OCI-LY3 (cell line): ENCODE measurements at regions not wholly inside any gene's neighbourhood (a gene's known extent, or its start where the extent isn't known, plus 50 kb on each side); places are given as distances from the start of the nearest gene placed in this dataset.

ENCODE experiments used
- H2AFZ ChIP-seq: fragments of 200-600, 300-600 bp; shearing (Covaris generic); 2 replicates; pipeline ENCODE4 v1.6.0; 2014; ENCODE audit warnings: antibody characterized with exemption, low read depth, low read length
- H3K27ac ChIP-seq: fragments of 200-600, 300-600 bp; sonication (generic); 2 replicates; pipeline ENCODE4 v1.5.1; 2014; ENCODE audit warnings: mild to moderate bottlenecking, low read length, moderate library complexity, mixed read lengths
- H3K27me3 ChIP-seq: fragments of 200-600, 300-600 bp; sonication (generic); 2 replicates; pipeline ENCODE4 v1.6.1; 2014; ENCODE audit warnings: low read depth, low read length, mixed read lengths
- H3K36me3 ChIP-seq: fragments of 200-600, 300-600 bp; sonication (generic); replicated peaks from 2 replicates; pipeline ENCODE3; 2014; ENCODE audit warnings: low read depth, low read length, mixed read lengths
- H3K4me1 ChIP-seq: fragments of 300-600, 200-600 bp; sonication (generic); 2 replicates; pipeline ENCODE4 v1.6.1; 2014; ENCODE audit warnings: low read length, mixed read lengths
- H3K4me2 ChIP-seq: fragments of 200-600, 300-600 bp; sonication (generic); 2 replicates; pipeline ENCODE4 v1.6.1; 2014; ENCODE audit warnings: low read length, mixed read lengths
- H3K4me3 ChIP-seq: fragments of 300-600, 200-600 bp; sonication (generic); 2 replicates; pipeline ENCODE4 v1.5.1; 2014; ENCODE audit warnings: antibody characterized with exemption, mild to moderate bottlenecking, low read length, moderate library complexity
- H3K79me2 ChIP-seq: fragments of 300-600, 200-600 bp; shearing (Covaris generic); 2 replicates; pipeline ENCODE4 v1.6.1; 2014; ENCODE audit warnings: mild to moderate bottlenecking, low read length, mixed read lengths
- H3K9ac ChIP-seq: fragments of 300-600, 200-600 bp; shearing (Covaris generic); 2 replicates; pipeline ENCODE4 v1.6.0; 2014; ENCODE audit warnings: mild to moderate bottlenecking, low read length, moderate library complexity
- H3K9me3 ChIP-seq: fragments of 200-600, 300-600 bp; shearing (Covaris generic); 2 replicates; pipeline ENCODE4 v1.6.1; 2014; ENCODE audit warnings: low read length, mixed read lengths; ENCODE audit not compliant: insufficient read depth
- H4K20me1 ChIP-seq: fragments of 200-600, 300-600 bp; sonication (generic); 2 replicates; pipeline ENCODE4 v1.6.1; 2016; ENCODE audit warnings: low read length, mixed read lengths; ENCODE audit not compliant: insufficient read depth
- CTCF ChIP-seq: fragments of 200-600, 300-600 bp; sonication (generic); IDR thresholded peaks from 2 replicates; pipeline ENCODE4 v1.5.1; 2014; ENCODE audit warnings: antibody characterized with exemption, low read length, low read depth
- EZH2phosphoT487 ChIP-seq: fragments of 200-600 bp; shearing (Covaris generic); IDR thresholded peaks from 2 replicates; pipeline ENCODE4 v1.6.1; 2018; ENCODE audit warnings: antibody characterized with exemption, mixed run types, low read depth

- no peak overlapping the region for H2AFZ ChIP-seq
- no peak overlapping the region for H3K4me2 ChIP-seq
- no peaks in the 10 kb centered on the region for H3K4me1 ChIP-seq
- H3K79me2 ChIP-seq = no peaks in the 10 kb centered on the region
- H3K27me3 ChIP-seq = peaks cover 10% of the 10 kb centered on the region; the same call in 1 of the 2 replicates
- H4K20me1 ChIP-seq = no peaks in the 10 kb centered on the region
- no peaks in the 10 kb centered on the region for H3K9me3 ChIP-seq
- H3K27ac ChIP-seq = no peak overlapping the region
- H3K4me3 ChIP-seq = no peak overlapping the region
- TF ChIP-seq CTCF (no peak), EZH2phosphoT487 (no peak)
- H3K9ac ChIP-seq = no peak overlapping the region
- no peaks in the 10 kb centered on the region for H3K36me3 ChIP-seq
Observed at GRCh38 chr3:30082652-30083051, 523.7 kb upstream of the TGFBR2 start.

- Histone ChIP-seq H3K9me3 (no peaks in the 10 kb centered on the region), H3K27me3 (peaks cover 10% of the 10 kb centered on the region; the same call in 1 of the 2 replicates), H3K4me3 (no peak overlapping the region), H3K4me2 (no peak overlapping the region), H3K79me2 (no peaks in the 10 kb centered on the region), H3K4me1 (no peaks in the 10 kb centered on the region), H3K27ac (no peak overlapping the region), H3K9ac (no peak overlapping the region), H4K20me1 (no peaks in the 10 kb centered on the region), H3K36me3 (no peaks in the 10 kb centered on the region), H2AFZ (no peak overlapping the region)
- TF ChIP-seq CTCF (no peak), EZH2phosphoT487 (no peak)
Observed at GRCh38 chr3:30083315-30083714, 523.1 kb upstream of the TGFBR2 start.

GRCh38 chr3:30084316-30084715 lies 522.1 kb upstream of the TGFBR2 start:
- no peak overlapping the region for H3K9ac ChIP-seq
- H3K4me3 ChIP-seq = no peak overlapping the region
- no peaks in the 10 kb centered on the region for H3K9me3 ChIP-seq
- no peak overlapping the region for H3K4me2 ChIP-seq
- H4K20me1 ChIP-seq = no peaks in the 10 kb centered on the region
- peaks cover 10% of the 10 kb centered on the region; the same call in 1 of the 2 replicates for H3K27me3 ChIP-seq
- H3K4me1 ChIP-seq = no peaks in the 10 kb centered on the region
- no peak overlapping the region for H2AFZ ChIP-seq
- no peaks in the 10 kb centered on the region for H3K36me3 ChIP-seq
- H3K79me2 ChIP-seq = no peaks in the 10 kb centered on the region
- TF ChIP-seq EZH2phosphoT487 (no peak), CTCF (no peak)
- H3K27ac ChIP-seq = no peak overlapping the region

GRCh38 chr3:30084971-30085403 lies 521.4 kb upstream of the TGFBR2 start:
- H3K4me3 ChIP-seq = no peak overlapping the region
- no peak overlapping the region for H3K4me2 ChIP-seq
- peaks cover 10% of the 10 kb centered on the region; the same call in 1 of the 2 replicates for H3K27me3 ChIP-seq
- H3K36me3 ChIP-seq = no peaks in the 10 kb centered on the region
- no peaks in the 10 kb centered on the region for H3K4me1 ChIP-seq
- H3K27ac ChIP-seq = no peak overlapping the region
- H3K79me2 ChIP-seq = no peaks in the 10 kb centered on the region
- no peak overlapping the region for H3K9ac ChIP-seq
- H3K9me3 ChIP-seq = no peaks in the 10 kb centered on the region
- no peak for TF ChIP-seq EZH2phosphoT487
- no peak for TF ChIP-seq CTCF
- H2AFZ ChIP-seq = no peak overlapping the region
- H4K20me1 ChIP-seq = no peaks in the 10 kb centered on the region
